Neural progenitor cell (in vitro differentiated cells): ENCODE measurements at regions not wholly inside any gene's neighbourhood (a gene's known extent, or its start where the extent isn't known, plus 50 kb on each side); places are given as distances from the start of the nearest gene placed in this dataset.

ENCODE experiments used
- EZH2phosphoT487 ChIP-seq: fragments of 200-600 bp; sonication (generic); IDR thresholded peaks from 2 replicates; pipeline ENCODE4 v1.6.1; 2017; ENCODE audit warnings: antibody characterized with exemption
- TF ChIP-seq, protein P1 (sequence below): fragments of 200-600 bp; sonication (generic); IDR thresholded peaks from 2 replicates; pipeline ENCODE4 v1.5.1; 2017; ENCODE audit warnings: antibody characterized with exemption, mild to moderate bottlenecking

DNA sequence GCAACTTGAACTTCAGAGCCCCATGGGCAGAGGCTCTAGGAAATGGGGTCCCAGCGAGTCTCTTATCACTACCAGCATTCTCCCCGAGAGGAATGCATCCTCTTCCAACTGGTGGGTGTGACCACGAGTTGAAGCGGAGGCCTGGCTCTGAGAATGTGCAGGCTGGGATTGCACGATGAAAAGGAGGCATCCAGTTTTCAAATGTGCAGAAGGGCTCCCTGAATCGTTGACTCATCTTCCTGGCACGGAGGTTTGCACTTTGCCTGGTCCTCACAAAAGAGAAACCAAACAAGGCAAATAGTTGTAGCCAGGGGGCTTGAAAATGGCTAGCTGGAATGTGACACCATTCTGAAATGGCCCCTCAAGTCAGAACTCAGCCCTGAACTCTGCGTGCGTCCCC lies 216.7 kb downstream of the GLI2 start:
- TF ChIP-seq, protein P1, sequence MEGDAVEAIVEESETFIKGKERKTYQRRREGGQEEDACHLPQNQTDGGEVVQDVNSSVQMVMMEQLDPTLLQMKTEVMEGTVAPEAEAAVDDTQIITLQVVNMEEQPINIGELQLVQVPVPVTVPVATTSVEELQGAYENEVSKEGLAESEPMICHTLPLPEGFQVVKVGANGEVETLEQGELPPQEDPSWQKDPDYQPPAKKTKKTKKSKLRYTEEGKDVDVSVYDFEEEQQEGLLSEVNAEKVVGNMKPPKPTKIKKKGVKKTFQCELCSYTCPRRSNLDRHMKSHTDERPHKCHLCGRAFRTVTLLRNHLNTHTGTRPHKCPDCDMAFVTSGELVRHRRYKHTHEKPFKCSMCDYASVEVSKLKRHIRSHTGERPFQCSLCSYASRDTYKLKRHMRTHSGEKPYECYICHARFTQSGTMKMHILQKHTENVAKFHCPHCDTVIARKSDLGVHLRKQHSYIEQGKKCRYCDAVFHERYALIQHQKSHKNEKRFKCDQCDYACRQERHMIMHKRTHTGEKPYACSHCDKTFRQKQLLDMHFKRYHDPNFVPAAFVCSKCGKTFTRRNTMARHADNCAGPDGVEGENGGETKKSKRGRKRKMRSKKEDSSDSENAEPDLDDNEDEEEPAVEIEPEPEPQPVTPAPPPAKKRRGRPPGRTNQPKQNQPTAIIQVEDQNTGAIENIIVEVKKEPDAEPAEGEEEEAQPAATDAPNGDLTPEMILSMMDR: no peak
- TF ChIP-seq EZH2phosphoT487: no peak
